ENCODE measurements at regions not wholly inside any gene's neighbourhood (a gene's known extent, or its start where the extent isn't known, plus 50 kb on each side); places are given as distances from the start of the nearest gene placed in this dataset.

GRCh38 chr5:121755266-121755665 is 96.4 kb upstream of the FTMT start:
- DNase-seq: no peak

DNA sequence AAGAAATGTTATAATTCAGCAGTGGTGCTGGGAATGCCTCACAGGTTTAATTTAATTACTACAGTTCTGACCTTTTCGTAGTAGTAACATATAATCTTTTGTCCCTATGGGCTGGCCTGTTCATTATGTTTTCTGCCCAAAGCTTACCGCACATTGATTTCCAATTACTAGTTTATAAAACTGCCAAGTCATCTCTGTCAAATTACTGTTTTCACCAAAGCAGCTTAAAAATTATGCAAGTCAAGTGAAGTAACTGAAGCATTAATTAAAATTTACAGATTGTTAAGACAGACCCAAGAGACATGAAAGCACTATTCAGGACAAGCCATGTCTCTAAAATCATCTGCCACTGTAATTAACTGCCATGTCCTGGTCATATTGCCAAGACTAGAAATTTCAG is 93.9 kb upstream of the FTMT start:
- no peak for DNase-seq

DNA sequence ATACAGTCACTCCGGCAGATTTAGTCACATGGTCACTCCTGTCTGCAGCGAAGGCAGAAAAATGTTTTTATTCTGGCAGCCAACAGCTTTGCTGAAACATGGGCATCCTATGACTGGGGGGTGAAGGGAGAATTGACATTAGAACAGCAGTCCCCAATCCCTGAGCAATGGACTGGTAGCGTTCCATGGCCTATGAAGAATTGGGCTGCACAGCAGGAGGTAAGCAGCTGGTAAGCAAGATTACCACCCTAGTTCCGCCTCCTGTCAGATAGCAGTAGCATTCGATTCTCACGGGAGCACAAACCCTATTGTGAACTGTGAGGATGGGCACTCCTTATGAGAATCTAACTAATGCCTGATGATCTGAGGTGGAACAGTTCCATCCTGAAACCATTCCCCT is 93.1 kb upstream of the FTMT start:
- DNase-seq: no peak

DNA sequence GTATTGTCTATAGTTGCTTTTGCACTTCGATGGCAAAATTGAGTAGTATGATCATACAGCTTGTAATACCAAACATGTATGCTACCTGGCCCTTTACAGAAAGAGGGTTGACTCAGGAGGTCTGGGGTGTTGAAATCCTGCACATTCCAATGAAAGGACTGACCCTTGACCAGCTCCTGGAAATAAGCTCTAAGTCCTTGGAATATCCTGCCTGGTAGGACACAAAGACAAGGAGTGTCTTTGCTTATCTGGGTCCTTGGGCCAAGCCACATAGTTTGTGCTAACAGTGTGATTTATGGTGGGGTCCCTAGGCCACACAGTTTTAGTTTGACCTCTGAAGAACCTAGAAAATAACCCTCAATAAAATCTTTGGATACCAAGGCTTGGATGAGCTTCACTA is 89.3 kb upstream of the FTMT start:
- DNase-seq: no peak

- no peak for DNase-seq
These were observed 88.0 kb upstream of the FTMT start for GRCh38 chr5:121763665-121764064.

- no peak for DNase-seq
These were observed 71.3 kb upstream of the FTMT start for GRCh38 chr5:121780406-121780805.

DNA sequence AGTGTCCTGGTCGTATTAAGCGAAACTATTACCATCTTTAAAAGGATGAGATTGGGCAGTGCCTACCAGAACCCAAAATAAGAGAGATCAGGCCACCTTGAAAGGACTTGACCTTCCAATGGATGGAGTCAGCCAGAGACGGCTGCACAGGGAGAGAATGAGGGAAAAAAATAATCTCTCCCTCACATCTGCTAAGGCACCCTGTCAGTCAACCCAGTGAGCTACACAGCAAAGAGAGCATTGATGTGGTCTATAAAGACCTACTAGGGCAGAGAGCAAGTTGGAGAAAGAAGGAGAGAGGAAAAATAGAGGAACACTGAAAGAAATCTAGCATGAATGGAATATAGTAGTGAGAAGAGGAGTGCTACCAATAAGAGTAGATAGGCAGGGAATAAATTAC is 68.0 kb upstream of the FTMT start:
- no peak for DNase-seq

DNA sequence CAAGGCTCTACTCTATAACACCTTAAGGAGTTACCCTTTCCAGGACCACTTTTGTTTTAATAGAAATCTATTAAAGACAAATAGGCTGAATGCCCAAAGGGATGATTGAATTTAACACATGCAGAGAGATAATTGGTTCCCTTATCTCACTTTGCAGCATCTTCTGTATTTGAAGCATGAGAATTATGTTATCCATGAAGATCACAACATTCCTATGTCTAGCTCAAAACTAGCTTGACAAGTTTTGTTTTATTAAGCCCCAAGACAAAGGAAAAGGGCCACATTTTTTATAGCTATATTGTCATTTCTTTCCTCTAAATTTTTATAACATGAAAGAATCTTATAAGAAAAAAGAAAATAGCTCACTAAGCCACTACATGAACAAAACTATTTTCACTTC is 57.9 kb upstream of the FTMT start:
- no peak for DNase-seq

DNA sequence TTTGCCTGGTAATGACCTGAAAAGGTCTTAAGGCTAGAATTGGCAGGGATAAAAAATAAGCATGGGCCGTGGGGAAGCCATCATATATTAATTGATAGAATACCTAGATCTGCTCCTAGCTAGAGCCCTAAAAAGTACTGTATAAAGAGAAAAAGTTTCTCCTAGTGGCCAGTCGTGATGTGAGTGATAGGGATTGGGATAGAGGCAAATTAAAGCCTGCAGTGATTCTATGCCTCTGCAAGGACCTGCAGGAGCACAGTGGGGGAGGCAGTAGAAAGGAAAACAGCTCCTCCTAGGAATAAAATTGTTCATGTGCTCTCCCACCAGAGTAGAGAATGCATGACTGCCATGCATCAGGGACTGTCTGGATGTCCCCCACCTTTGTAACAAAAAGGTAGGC is 56.2 kb upstream of the FTMT start:
- no peak for DNase-seq

DNA sequence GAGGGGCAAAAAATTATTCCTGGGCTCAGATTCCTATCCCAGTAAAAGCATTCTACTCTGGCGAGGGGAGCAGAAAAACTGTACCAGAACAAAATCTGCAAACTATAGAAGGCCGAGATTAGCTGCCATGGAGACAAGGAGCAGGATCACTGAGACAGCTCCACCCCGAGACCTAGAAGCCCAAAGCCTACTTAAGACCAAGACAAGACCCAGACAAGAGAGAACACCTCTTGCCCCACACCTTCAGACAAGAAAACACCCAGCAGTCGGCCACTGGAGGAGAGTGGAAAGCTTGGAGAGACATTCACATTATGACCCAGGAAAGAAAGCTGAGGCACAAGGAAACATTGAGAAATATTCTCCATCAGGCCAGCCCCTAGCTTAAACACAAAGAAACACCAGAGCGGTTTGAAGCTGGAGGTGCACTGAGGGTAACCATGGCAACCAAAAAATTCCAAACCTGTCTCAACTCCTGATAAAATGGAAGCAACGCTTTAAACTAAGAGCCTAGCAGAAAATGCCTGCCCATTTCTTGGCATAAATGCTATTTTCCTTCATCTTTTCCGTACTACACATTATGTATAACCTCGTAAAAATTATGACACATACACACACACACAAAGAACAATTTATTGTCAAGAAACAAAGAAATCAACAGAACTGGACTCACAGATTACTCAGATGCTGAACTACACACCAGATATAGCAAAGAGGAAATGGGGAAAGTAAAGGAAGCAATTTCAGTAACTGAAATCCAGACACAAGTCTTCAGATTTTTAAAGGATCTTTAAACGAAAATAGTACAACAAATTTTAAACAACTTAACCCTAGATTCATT is 53.8 kb upstream of the FTMT start:
- DNase-seq: no peak

All from kidney glomerular epithelial cell (primary cell).